SK-N-MC (cell line): ENCODE measurements at regions not wholly inside any gene's neighbourhood (a gene's known extent, or its start where the extent isn't known, plus 50 kb on each side); places are given as distances from the start of the nearest gene placed in this dataset.

Experiments
- DNase-seq: peaks from one replicate; pipeline ENCODE4 v3.0.0-alpha.2; 2011; ENCODE audit warnings: low read depth, low spot score
- H3K27ac ChIP-seq: fragments of 200-600 bp; sonication (generic); 2 replicates; pipeline ENCODE4 v1.5.1; 2016; ENCODE audit warnings: mixed run types
- H3K36me3 ChIP-seq: fragments of 200-600 bp; sonication (generic); 2 replicates; pipeline ENCODE4 v1.6.1; 2017; ENCODE audit warnings: antibody characterized with exemption, low read length, mixed read lengths; ENCODE audit not compliant: insufficient read depth
- H3K4me3 ChIP-seq: fragments of 200-600 bp; sonication (generic); 2 replicates; pipeline ENCODE4 v1.5.1; 2016
- H3K9ac ChIP-seq: fragments of 200-600 bp; sonication (generic); 2 replicates; pipeline ENCODE4 v1.8.0; 2017; ENCODE audit warnings: mixed run types, mixed read lengths; ENCODE audit not compliant: insufficient read length
- H3K9me3 ChIP-seq: fragments of 200-600 bp; sonication (generic); 2 replicates; pipeline ENCODE4 v1.6.1; 2017; ENCODE audit warnings: low read depth, mild to moderate bottlenecking, antibody characterized with exemption, low read length, moderate library complexity, mixed read lengths
- EZH2 ChIP-seq: fragments of 200-600 bp; sonication (generic); IDR thresholded peaks from one replicate; pipeline ENCODE4 v1.6.1; 2017; ENCODE audit warnings: antibody characterized with exemption
- FOXP2 ChIP-seq: optimal IDR thresholded peaks from 2 replicates; pipeline ENCODE3; 2011; ENCODE audit warnings: mild to moderate bottlenecking, moderate library complexity; ENCODE audit not compliant: insufficient read depth; ENCODE audit errors: extremely low read length, control extremely low read depth
- POLR2AphosphoS5 ChIP-seq: IDR thresholded peaks from 2 replicates; pipeline ENCODE4 v1.6.1; 2012; ENCODE audit warnings: mild to moderate bottlenecking, low read depth, low read length, borderline replicate concordance

GRCh38 chr19:27911122-27911898 is 1301.6 kb downstream of the UQCRFS1 start:
- H3K4me3 ChIP-seq = no peak overlapping the region
- no peaks in the 10 kb centered on the region for H3K9me3 ChIP-seq
- H3K36me3 ChIP-seq = no peaks in the 10 kb centered on the region
- no peak overlapping the region for H3K9ac ChIP-seq
- no peak for DNase-seq
- no peak overlapping the region for H3K27ac ChIP-seq
- TF ChIP-seq POLR2AphosphoS5 (no peak), FOXP2 (no peak), EZH2 (no peak)

DNA sequence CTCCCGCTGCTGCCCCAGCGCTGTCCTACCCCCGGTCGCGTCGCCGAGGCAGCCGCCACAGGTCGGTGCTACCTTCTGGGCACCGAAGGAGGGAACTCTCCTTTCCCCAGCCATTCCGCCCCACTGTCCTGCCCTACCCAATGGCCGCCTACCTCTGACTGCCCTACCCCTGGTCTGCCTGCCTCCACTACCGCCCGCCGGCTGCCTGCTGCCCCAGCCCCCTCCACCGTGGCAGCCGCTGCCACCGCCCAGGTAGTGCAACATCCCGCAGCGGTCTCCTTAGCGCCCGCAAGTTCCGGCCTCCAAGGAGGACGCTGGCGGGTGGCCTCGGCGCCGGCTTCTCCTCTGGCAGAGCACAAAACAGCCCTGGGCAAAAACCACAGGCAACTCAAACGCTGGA is 1303.1 kb downstream of the UQCRFS1 start:
- no peak overlapping the region for H3K4me3 ChIP-seq
- TF ChIP-seq POLR2AphosphoS5 = no peak
- no peak for TF ChIP-seq FOXP2
- TF ChIP-seq EZH2 = no peak
- no peaks in the 10 kb centered on the region for H3K9me3 ChIP-seq
- DNase-seq = no peak
- H3K36me3 ChIP-seq = no peaks in the 10 kb centered on the region
- H3K9ac ChIP-seq = no peak overlapping the region
- H3K27ac ChIP-seq = no peak overlapping the region

- TF ChIP-seq EZH2 = no peak
- TF ChIP-seq POLR2AphosphoS5 = no peak
- Histone ChIP-seq H3K36me3 (no peaks in the 10 kb centered on the region), H3K4me3 (no peak overlapping the region), H3K27ac (no peak overlapping the region), H3K9me3 (no peaks in the 10 kb centered on the region), H3K9ac (no peak overlapping the region)
- no peak for DNase-seq
Measured at GRCh38 chr19:27909185-27909840, 1303.6 kb downstream of the UQCRFS1 start.

- no peak overlapping the region for H3K4me3 ChIP-seq
- DNase-seq = no peak
- no peak for TF ChIP-seq POLR2AphosphoS5
- no peak for TF ChIP-seq EZH2
- no peak for TF ChIP-seq FOXP2
- H3K9ac ChIP-seq = no peak overlapping the region
- no peaks in the 10 kb centered on the region for H3K36me3 ChIP-seq
- H3K9me3 ChIP-seq = no peaks in the 10 kb centered on the region
- no peak overlapping the region for H3K27ac ChIP-seq
Measured at GRCh38 chr19:27906081-27906480, 1306.9 kb downstream of the UQCRFS1 start.

- Histone ChIP-seq H3K9ac (no peak overlapping the region), H3K4me3 (no peak overlapping the region), H3K9me3 (no peaks in the 10 kb centered on the region), H3K27ac (no peak overlapping the region), H3K36me3 (no peaks in the 10 kb centered on the region)
- no peak for DNase-seq
- no peak for TF ChIP-seq EZH2
- TF ChIP-seq FOXP2 = no peak
- TF ChIP-seq POLR2AphosphoS5 = no peak
Measured at GRCh38 chr19:27905074-27905473, 1307.9 kb downstream of the UQCRFS1 start.

DNA sequence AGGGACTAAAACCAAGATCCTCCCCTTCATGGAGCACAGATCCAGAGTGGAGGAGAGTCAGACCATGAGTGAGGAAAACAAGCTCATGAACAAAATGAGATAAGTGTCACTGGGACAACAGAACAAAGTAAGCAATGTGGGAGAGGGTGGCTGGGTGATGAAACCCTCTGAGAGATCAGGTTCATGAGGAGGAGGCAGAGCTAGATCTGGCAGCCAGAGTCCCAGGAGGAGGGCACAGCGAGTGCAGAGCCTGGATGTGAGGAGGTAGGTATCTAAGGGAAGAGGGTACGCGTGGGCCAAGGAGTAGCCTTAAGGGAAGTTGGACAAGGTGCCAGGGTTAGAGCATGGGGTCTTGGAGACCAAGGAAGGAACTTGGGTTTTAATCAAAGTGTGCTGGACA is 1311.9 kb downstream of the UQCRFS1 start:
- TF ChIP-seq POLR2AphosphoS5 (no peak), FOXP2 (no peak), EZH2 (no peak)
- Histone ChIP-seq H3K4me3 (no peak overlapping the region), H3K9ac (no peak overlapping the region), H3K36me3 (no peaks in the 10 kb centered on the region), H3K9me3 (no peaks in the 10 kb centered on the region), H3K27ac (no peak overlapping the region)
- no peak for DNase-seq

- Histone ChIP-seq H3K4me3 (no peak overlapping the region), H3K27ac (no peak overlapping the region), H3K9me3 (no peaks in the 10 kb centered on the region), H3K9ac (no peak overlapping the region), H3K36me3 (no peaks in the 10 kb centered on the region)
- DNase-seq = no peak
- TF ChIP-seq FOXP2 (no peak), POLR2AphosphoS5 (no peak), EZH2 (no peak)
Measured at GRCh38 chr19:27896091-27896490, 1316.9 kb downstream of the UQCRFS1 start.

- TF ChIP-seq POLR2AphosphoS5 = no peak
- no peak for TF ChIP-seq FOXP2
- no peak for TF ChIP-seq EZH2
- Histone ChIP-seq H3K36me3 (no peaks in the 10 kb centered on the region), H3K4me3 (no peak overlapping the region), H3K9ac (no peak overlapping the region), H3K27ac (no peak overlapping the region), H3K9me3 (no peaks in the 10 kb centered on the region)
- DNase-seq = no peak
Measured at GRCh38 chr19:27894906-27895754, 1317.8 kb downstream of the UQCRFS1 start.
